ENCODE measurements at regions not wholly inside any gene's neighbourhood (a gene's known extent, or its start where the extent isn't known, plus 50 kb on each side); places are given as distances from the start of the nearest gene placed in this dataset.

GRCh38 chr15:93948726-93949125, 282.6 kb upstream of the MCTP2 start:
- no peak for TF ChIP-seq CTCF (conservative IDR thresholded peaks at IDR 0.05)
- TF ChIP-seq ZFX (IDR thresholded peaks at IDR 0.05) = no peak

Data from C4-2B (cell line).